ENCODE measurements at regions not wholly inside any gene's neighbourhood (a gene's known extent, or its start where the extent isn't known, plus 50 kb on each side); places are given as distances from the start of the nearest gene placed in this dataset.

DNA sequence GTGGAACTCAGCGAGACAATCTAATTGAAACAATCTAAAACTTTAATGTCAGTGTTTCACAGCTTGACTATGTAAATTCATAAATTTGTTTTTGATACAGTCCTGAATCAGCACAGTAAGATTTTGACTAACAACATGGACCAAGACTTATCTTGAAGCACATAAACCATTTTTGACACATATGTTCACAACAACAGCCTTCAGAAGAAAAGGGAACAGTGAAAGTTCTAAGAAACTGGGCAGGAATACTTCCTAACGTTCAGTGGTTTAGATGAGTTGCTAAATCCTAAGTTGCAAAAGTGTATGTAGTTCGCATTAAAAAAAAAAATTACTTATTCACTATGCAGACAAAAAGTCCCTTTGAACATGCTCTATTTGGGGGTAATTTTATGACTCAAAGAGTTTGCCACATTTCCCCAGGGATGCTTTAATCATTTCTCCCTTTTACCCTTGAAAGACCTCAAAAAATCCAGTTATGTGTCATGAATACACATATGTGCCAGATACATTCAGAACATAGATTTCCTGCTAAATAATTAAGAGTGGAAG, 120.2 kb downstream of the MRPL39 start:
- TF ChIP-seq, protein P1, sequence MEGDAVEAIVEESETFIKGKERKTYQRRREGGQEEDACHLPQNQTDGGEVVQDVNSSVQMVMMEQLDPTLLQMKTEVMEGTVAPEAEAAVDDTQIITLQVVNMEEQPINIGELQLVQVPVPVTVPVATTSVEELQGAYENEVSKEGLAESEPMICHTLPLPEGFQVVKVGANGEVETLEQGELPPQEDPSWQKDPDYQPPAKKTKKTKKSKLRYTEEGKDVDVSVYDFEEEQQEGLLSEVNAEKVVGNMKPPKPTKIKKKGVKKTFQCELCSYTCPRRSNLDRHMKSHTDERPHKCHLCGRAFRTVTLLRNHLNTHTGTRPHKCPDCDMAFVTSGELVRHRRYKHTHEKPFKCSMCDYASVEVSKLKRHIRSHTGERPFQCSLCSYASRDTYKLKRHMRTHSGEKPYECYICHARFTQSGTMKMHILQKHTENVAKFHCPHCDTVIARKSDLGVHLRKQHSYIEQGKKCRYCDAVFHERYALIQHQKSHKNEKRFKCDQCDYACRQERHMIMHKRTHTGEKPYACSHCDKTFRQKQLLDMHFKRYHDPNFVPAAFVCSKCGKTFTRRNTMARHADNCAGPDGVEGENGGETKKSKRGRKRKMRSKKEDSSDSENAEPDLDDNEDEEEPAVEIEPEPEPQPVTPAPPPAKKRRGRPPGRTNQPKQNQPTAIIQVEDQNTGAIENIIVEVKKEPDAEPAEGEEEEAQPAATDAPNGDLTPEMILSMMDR (IDR thresholded peaks at IDR 0.05; ENCODE audit: insufficient read depth, low read depth, low read length): no peak
- TF ChIP-seq EZH2 (IDR thresholded peaks at IDR 0.05; ENCODE audit: insufficient read depth, low read length): no peak

All from astrocyte (in vitro differentiated cells and primary cell).